GM19395 (cell line): ENCODE measurements at regions not wholly inside any gene's neighbourhood (a gene's known extent, or its start where the extent isn't known, plus 50 kb on each side); places are given as distances from the start of the nearest gene placed in this dataset.

Source experiments
- ATAC-seq: cut with Tn5 transposase; IDR thresholded peaks from one replicate; pipeline ENCODE4 v1.9.1; 2021; ENCODE audit warnings: mild to moderate bottlenecking, moderate library complexity; ENCODE audit not compliant: unreplicated experiment

- ATAC-seq, result no peak
Observed at GRCh38 chr4:19915276-19915675, 336.4 kb upstream of the SLIT2 start.

GRCh38 chr4:19913650-19914049, 338.1 kb upstream of the SLIT2 start:
- ATAC-seq, result no peak

- no peak for ATAC-seq
Observed at GRCh38 chr4:19910861-19911525, 340.7 kb upstream of the SLIT2 start.

- ATAC-seq, result no peak
Observed at GRCh38 chr4:19905024-19905423, 346.7 kb upstream of the SLIT2 start.

GRCh38 chr4:19888587-19888986, 363.1 kb upstream of the SLIT2 start:
- ATAC-seq, result no peak

GRCh38 chr4:19883841-19884240, 367.9 kb upstream of the SLIT2 start:
- ATAC-seq, result no peak

GRCh38 chr4:19880206-19880605, 371.5 kb upstream of the SLIT2 start:
- ATAC-seq, result no peak

GRCh38 chr4:19879330-19879729, 372.4 kb upstream of the SLIT2 start:
- ATAC-seq, result no peak

- ATAC-seq, result no peak
Observed at GRCh38 chr4:19857991-19858390, 393.7 kb upstream of the SLIT2 start.

- ATAC-seq, result no peak
Observed at GRCh38 chr4:19857380-19857779, 394.3 kb upstream of the SLIT2 start.

- no peak for ATAC-seq
Observed at GRCh38 chr4:19850909-19851308, 400.8 kb upstream of the SLIT2 start.

GRCh38 chr4:19844446-19844845, 407.3 kb upstream of the SLIT2 start:
- no peak for ATAC-seq

GRCh38 chr4:19842471-19842870, 409.2 kb upstream of the SLIT2 start:
- ATAC-seq, result no peak

- ATAC-seq, result no peak
Observed at GRCh38 chr4:19838858-19839257, 412.8 kb upstream of the SLIT2 start.

- ATAC-seq, result no peak
Observed at GRCh38 chr4:19835429-19835828, 416.3 kb upstream of the SLIT2 start.

GRCh38 chr4:19832411-19832810, 419.3 kb upstream of the SLIT2 start:
- ATAC-seq, result no peak

- no peak for ATAC-seq
Observed at GRCh38 chr4:19831644-19832285, 419.9 kb upstream of the SLIT2 start.

GRCh38 chr4:19829101-19829500, 422.6 kb upstream of the SLIT2 start:
- ATAC-seq, result no peak

- no peak for ATAC-seq
Observed at GRCh38 chr4:19823781-19824180, 427.9 kb upstream of the SLIT2 start.

- no peak for ATAC-seq
Observed at GRCh38 chr4:19819737-19820136, 432.0 kb upstream of the SLIT2 start.

- ATAC-seq, result no peak
Observed at GRCh38 chr4:19809989-19810388, 441.7 kb upstream of the SLIT2 start.

GRCh38 chr4:19807505-19807904, 444.2 kb upstream of the SLIT2 start:
- no peak for ATAC-seq

GRCh38 chr4:19806865-19807264, 444.8 kb upstream of the SLIT2 start:
- no peak for ATAC-seq
